ENCODE measurements at regions not wholly inside any gene's neighbourhood (a gene's known extent, or its start where the extent isn't known, plus 50 kb on each side); places are given as distances from the start of the nearest gene placed in this dataset.

GRCh38 chrX:39324233-39324930, 523.1 kb downstream of the MID1IP1 start:
- no peak overlapping the region for H2AFZ ChIP-seq (ENCODE audit: low read length, unreplicated experiment)
- H3K27me3 ChIP-seq (ENCODE audit: insufficient read depth, low read length), result no peaks in the 10 kb centered on the region
- no peak overlapping the region for H3K27ac ChIP-seq (ENCODE audit: low read depth, low read length)
- H3K4me3 ChIP-seq (ENCODE audit: low read depth, low read length), result no peak overlapping the region
- H3K36me3 ChIP-seq (ENCODE audit: insufficient read depth, low read length), result no peaks in the 10 kb centered on the region
- no peaks in the 10 kb centered on the region for H3K4me1 ChIP-seq (ENCODE audit: control insufficient read depth, insufficient read depth, low read length, unreplicated experiment)
- H3K79me2 ChIP-seq (ENCODE audit: control insufficient read depth, insufficient read depth, low read length, unreplicated experiment), result no peaks in the 10 kb centered on the region

GRCh38 chrX:39327255-39327654, 526.0 kb downstream of the MID1IP1 start:
- no peaks in the 10 kb centered on the region for H3K4me1 ChIP-seq (ENCODE audit: control insufficient read depth, insufficient read depth, low read length, unreplicated experiment)
- no peak overlapping the region for H3K4me3 ChIP-seq (ENCODE audit: low read depth, low read length)
- H3K27me3 ChIP-seq (ENCODE audit: insufficient read depth, low read length), result no peaks in the 10 kb centered on the region

GRCh38 chrX:39327705-39328104, 526.4 kb downstream of the MID1IP1 start:
- no peaks in the 10 kb centered on the region for H3K79me2 ChIP-seq (ENCODE audit: control insufficient read depth, insufficient read depth, low read length, unreplicated experiment)
- H3K27ac ChIP-seq (ENCODE audit: low read depth, low read length), result no peak overlapping the region
- H3K4me1 ChIP-seq (ENCODE audit: control insufficient read depth, insufficient read depth, low read length, unreplicated experiment), result no peaks in the 10 kb centered on the region

More at GRCh38 chrX:39327255-39327654, 526.0 kb downstream of the MID1IP1 start:
- Histone ChIP-seq H2AFZ (ENCODE audit: low read length, unreplicated experiment) (no peak overlapping the region), H3K36me3 (ENCODE audit: insufficient read depth, low read length) (no peaks in the 10 kb centered on the region), H3K27ac (ENCODE audit: low read depth, low read length) (no peak overlapping the region), H3K79me2 (ENCODE audit: control insufficient read depth, insufficient read depth, low read length, unreplicated experiment) (no peaks in the 10 kb centered on the region)

GRCh38 chrX:39328661-39329060, 527.4 kb downstream of the MID1IP1 start:
- no peak overlapping the region for H3K27ac ChIP-seq (ENCODE audit: low read depth, low read length)
- H3K27me3 ChIP-seq (ENCODE audit: insufficient read depth, low read length), result no peaks in the 10 kb centered on the region
- H3K4me1 ChIP-seq (ENCODE audit: control insufficient read depth, insufficient read depth, low read length, unreplicated experiment), result no peaks in the 10 kb centered on the region
- H2AFZ ChIP-seq (ENCODE audit: low read length, unreplicated experiment), result no peak overlapping the region
- H3K4me3 ChIP-seq (ENCODE audit: low read depth, low read length), result no peak overlapping the region
- no peaks in the 10 kb centered on the region for H3K36me3 ChIP-seq (ENCODE audit: insufficient read depth, low read length)
- no peaks in the 10 kb centered on the region for H3K79me2 ChIP-seq (ENCODE audit: control insufficient read depth, insufficient read depth, low read length, unreplicated experiment)

More at GRCh38 chrX:39327705-39328104, 526.4 kb downstream of the MID1IP1 start:
- no peaks in the 10 kb centered on the region for H3K36me3 ChIP-seq (ENCODE audit: insufficient read depth, low read length)
- no peaks in the 10 kb centered on the region for H3K27me3 ChIP-seq (ENCODE audit: insufficient read depth, low read length)
- no peak overlapping the region for H3K4me3 ChIP-seq (ENCODE audit: low read depth, low read length)
- no peak overlapping the region for H2AFZ ChIP-seq (ENCODE audit: low read length, unreplicated experiment)

GRCh38 chrX:39331082-39331704, 529.9 kb downstream of the MID1IP1 start:
- H3K36me3 ChIP-seq (ENCODE audit: insufficient read depth, low read length), result no peaks in the 10 kb centered on the region
- no peaks in the 10 kb centered on the region for H3K27me3 ChIP-seq (ENCODE audit: insufficient read depth, low read length)
- no peak overlapping the region for H3K27ac ChIP-seq (ENCODE audit: low read depth, low read length)
- no peak overlapping the region for H2AFZ ChIP-seq (ENCODE audit: low read length, unreplicated experiment)
- no peak overlapping the region for H3K4me3 ChIP-seq (ENCODE audit: low read depth, low read length)
- H3K79me2 ChIP-seq (ENCODE audit: control insufficient read depth, insufficient read depth, low read length, unreplicated experiment), result no peaks in the 10 kb centered on the region
- H3K4me1 ChIP-seq (ENCODE audit: control insufficient read depth, insufficient read depth, low read length, unreplicated experiment), result no peaks in the 10 kb centered on the region

- H3K79me2 ChIP-seq (ENCODE audit: control insufficient read depth, insufficient read depth, low read length, unreplicated experiment), result no peaks in the 10 kb centered on the region
- no peak overlapping the region for H3K4me3 ChIP-seq (ENCODE audit: low read depth, low read length)
- H3K27me3 ChIP-seq (ENCODE audit: insufficient read depth, low read length), result no peaks in the 10 kb centered on the region
- no peak overlapping the region for H3K27ac ChIP-seq (ENCODE audit: low read depth, low read length)
- no peaks in the 10 kb centered on the region for H3K4me1 ChIP-seq (ENCODE audit: control insufficient read depth, insufficient read depth, low read length, unreplicated experiment)
- no peaks in the 10 kb centered on the region for H3K36me3 ChIP-seq (ENCODE audit: insufficient read depth, low read length)
- no peak overlapping the region for H2AFZ ChIP-seq (ENCODE audit: low read length, unreplicated experiment)
Observed at GRCh38 chrX:39333451-39333850, 532.2 kb downstream of the MID1IP1 start.

GRCh38 chrX:39335513-39336235, 534.4 kb downstream of the MID1IP1 start:
- Histone ChIP-seq H3K36me3 (ENCODE audit: insufficient read depth, low read length) (no peaks in the 10 kb centered on the region), H3K27ac (ENCODE audit: low read depth, low read length) (no peak overlapping the region), H3K27me3 (ENCODE audit: insufficient read depth, low read length) (no peaks in the 10 kb centered on the region), H3K4me1 (ENCODE audit: control insufficient read depth, insufficient read depth, low read length, unreplicated experiment) (no peaks in the 10 kb centered on the region), H3K4me3 (ENCODE audit: low read depth, low read length) (no peak overlapping the region), H3K79me2 (ENCODE audit: control insufficient read depth, insufficient read depth, low read length, unreplicated experiment) (no peaks in the 10 kb centered on the region), H2AFZ (ENCODE audit: low read length, unreplicated experiment) (no peak overlapping the region)

- Histone ChIP-seq H3K27ac (ENCODE audit: low read depth, low read length) (no peak overlapping the region), H3K79me2 (ENCODE audit: control insufficient read depth, insufficient read depth, low read length, unreplicated experiment) (no peaks in the 10 kb centered on the region), H3K4me3 (ENCODE audit: low read depth, low read length) (no peak overlapping the region), H3K36me3 (ENCODE audit: insufficient read depth, low read length) (no peaks in the 10 kb centered on the region), H2AFZ (ENCODE audit: low read length, unreplicated experiment) (no peak overlapping the region), H3K4me1 (ENCODE audit: control insufficient read depth, insufficient read depth, low read length, unreplicated experiment) (no peaks in the 10 kb centered on the region), H3K27me3 (ENCODE audit: insufficient read depth, low read length) (no peaks in the 10 kb centered on the region)
Observed at GRCh38 chrX:39336671-39337311, 535.5 kb downstream of the MID1IP1 start.

GRCh38 chrX:39337451-39337850, 536.2 kb downstream of the MID1IP1 start:
- no peak overlapping the region for H3K4me3 ChIP-seq (ENCODE audit: low read depth, low read length)
- no peaks in the 10 kb centered on the region for H3K27me3 ChIP-seq (ENCODE audit: insufficient read depth, low read length)
- no peaks in the 10 kb centered on the region for H3K36me3 ChIP-seq (ENCODE audit: insufficient read depth, low read length)
- no peak overlapping the region for H3K27ac ChIP-seq (ENCODE audit: low read depth, low read length)
- H3K4me1 ChIP-seq (ENCODE audit: control insufficient read depth, insufficient read depth, low read length, unreplicated experiment), result no peaks in the 10 kb centered on the region
- H3K79me2 ChIP-seq (ENCODE audit: control insufficient read depth, insufficient read depth, low read length, unreplicated experiment), result no peaks in the 10 kb centered on the region
- H2AFZ ChIP-seq (ENCODE audit: low read length, unreplicated experiment), result no peak overlapping the region

- H3K36me3 ChIP-seq (ENCODE audit: insufficient read depth, low read length), result no peaks in the 10 kb centered on the region
- no peak overlapping the region for H2AFZ ChIP-seq (ENCODE audit: low read length, unreplicated experiment)
- no peaks in the 10 kb centered on the region for H3K27me3 ChIP-seq (ENCODE audit: insufficient read depth, low read length)
- no peak overlapping the region for H3K4me3 ChIP-seq (ENCODE audit: low read depth, low read length)
- no peaks in the 10 kb centered on the region for H3K4me1 ChIP-seq (ENCODE audit: control insufficient read depth, insufficient read depth, low read length, unreplicated experiment)
- H3K79me2 ChIP-seq (ENCODE audit: control insufficient read depth, insufficient read depth, low read length, unreplicated experiment), result no peaks in the 10 kb centered on the region
- H3K27ac ChIP-seq (ENCODE audit: low read depth, low read length), result no peak overlapping the region
Observed at GRCh38 chrX:39338583-39338982, 537.3 kb downstream of the MID1IP1 start.
